ENCODE measurements at regions not wholly inside any gene's neighbourhood (a gene's known extent, or its start where the extent isn't known, plus 50 kb on each side); places are given as distances from the start of the nearest gene placed in this dataset.
A peak's percentile ranks its signal among the peaks of the same experiment; 100 is the strongest.
"Not testable (repeated sequence)": the region's sequence is repeated elsewhere in the genome, so short reads cannot be mapped to it uniquely, and the experiment has no call there.

DNA sequence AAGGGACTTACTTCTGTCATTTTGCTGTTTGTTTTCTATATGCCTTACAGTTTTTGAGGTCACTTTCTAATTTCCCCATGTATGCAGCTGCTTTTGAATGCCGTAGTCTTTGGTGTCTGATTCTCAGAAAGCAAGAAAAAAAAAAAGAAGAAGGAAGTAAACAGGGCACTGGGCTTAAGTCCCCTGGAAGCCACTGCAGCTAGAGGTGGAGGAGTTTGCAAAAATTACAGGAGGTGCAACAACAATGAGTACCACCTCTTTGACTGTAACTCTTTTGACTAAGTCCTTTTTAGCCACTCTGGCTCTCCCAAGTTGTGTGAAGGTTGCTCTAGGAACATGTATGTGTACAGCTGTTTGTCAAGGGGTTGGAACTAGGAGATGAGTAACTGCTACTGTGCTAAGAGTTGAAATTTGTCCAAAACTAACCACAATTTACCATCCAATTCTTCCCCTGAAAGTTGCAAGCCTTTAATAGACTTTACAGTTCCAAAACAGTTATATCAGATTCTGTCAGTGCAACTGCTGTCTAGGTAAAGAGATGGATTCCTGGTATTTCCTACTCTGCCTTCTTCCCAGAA is 588.0 kb upstream of the LRRN3 start:
- DNase-seq (ENCODE audit: low read depth) = peak; percentile 21
- TF ChIP-seq, protein P1, sequence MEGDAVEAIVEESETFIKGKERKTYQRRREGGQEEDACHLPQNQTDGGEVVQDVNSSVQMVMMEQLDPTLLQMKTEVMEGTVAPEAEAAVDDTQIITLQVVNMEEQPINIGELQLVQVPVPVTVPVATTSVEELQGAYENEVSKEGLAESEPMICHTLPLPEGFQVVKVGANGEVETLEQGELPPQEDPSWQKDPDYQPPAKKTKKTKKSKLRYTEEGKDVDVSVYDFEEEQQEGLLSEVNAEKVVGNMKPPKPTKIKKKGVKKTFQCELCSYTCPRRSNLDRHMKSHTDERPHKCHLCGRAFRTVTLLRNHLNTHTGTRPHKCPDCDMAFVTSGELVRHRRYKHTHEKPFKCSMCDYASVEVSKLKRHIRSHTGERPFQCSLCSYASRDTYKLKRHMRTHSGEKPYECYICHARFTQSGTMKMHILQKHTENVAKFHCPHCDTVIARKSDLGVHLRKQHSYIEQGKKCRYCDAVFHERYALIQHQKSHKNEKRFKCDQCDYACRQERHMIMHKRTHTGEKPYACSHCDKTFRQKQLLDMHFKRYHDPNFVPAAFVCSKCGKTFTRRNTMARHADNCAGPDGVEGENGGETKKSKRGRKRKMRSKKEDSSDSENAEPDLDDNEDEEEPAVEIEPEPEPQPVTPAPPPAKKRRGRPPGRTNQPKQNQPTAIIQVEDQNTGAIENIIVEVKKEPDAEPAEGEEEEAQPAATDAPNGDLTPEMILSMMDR (IDR thresholded peaks at IDR 0.05; ENCODE audit: insufficient read depth, low read depth, low read length) = no peak
- H3K4me3 ChIP-seq (ENCODE audit: low read depth, low read length) = no peak overlapping the region

DNA sequence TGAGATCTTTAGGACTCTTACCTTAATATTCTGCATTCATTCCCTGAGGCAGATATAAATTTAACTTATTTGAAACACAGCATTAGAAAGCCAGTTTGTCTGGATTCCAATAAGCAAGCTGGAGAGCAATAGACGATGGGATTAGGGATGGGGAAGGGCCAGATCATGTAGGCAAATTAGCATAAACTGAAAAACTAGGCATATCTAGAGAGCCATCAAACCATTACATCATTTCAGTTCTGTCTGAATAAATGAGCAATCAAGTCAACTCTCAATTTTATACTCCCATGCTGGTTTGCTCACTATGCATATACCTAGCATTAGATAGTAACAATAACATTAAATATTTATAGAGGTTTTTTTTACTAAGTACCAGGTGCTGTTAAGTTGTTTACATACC is 583.6 kb upstream of the LRRN3 start:
- no peak for DNase-seq (ENCODE audit: low read depth)
- TF ChIP-seq, protein P1 (IDR thresholded peaks at IDR 0.05; ENCODE audit: insufficient read depth, low read depth, low read length) = no peak

DNA sequence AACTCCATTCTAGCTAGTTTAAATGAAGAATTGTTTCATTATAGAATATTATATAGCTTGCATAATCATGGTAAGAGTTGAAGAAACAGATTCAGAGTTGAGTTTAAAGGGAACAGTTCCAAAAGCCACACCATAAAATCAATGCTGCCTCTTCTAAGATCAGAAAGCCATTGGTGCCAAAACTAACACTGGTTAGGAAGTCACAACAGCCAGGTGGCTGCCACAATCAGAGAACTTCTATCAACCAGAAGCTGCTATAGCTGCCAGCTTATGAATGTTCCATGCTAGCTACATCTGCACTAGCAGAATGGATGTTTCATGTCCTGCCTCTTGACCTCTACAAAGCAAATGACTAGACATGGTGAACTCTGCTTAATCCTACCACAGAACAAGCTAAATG is 583.1 kb upstream of the LRRN3 start:
- no peak for DNase-seq (ENCODE audit: low read depth)
- TF ChIP-seq, protein P1 (IDR thresholded peaks at IDR 0.05; ENCODE audit: insufficient read depth, low read depth, low read length) = no peak
- no peak overlapping the region for H3K4me3 ChIP-seq (ENCODE audit: low read depth, low read length)

More for the DNA sequence above, 583.6 kb upstream of the LRRN3 start:
- no peak overlapping the region for H3K4me3 ChIP-seq (ENCODE audit: low read depth, low read length)

DNA sequence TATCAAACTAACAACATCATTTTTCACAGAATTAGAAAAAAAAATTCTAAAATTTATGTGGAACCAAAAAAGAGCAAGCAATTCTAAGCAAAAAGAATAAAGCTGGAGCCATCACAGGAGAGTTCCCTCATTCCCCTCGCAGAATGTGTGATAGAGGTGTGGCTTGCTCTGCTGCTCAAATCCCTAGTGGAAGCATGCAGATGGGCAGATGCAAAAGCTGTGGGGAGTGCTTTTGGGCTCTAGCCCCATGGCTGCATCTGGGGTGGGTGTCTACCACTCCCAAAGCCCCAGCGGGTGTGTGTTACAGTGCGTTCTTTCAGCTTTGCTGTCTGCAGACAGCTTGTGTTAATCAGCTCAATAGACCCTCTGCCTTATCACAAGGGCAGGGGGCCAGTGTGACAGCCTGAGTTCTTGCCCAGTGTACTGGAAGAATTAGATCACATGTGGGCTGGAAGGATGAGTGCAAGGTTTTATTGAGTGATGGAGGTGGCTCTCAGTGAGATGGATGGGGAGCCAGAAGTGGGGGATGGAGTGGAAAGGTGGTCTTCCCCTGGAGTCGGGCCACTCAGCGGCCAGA is 575.9 kb upstream of the LRRN3 start:
- not testable (repeated sequence) for H3K4me3 ChIP-seq (ENCODE audit: low read depth, low read length); DNase-seq (ENCODE audit: low read depth)

DNA sequence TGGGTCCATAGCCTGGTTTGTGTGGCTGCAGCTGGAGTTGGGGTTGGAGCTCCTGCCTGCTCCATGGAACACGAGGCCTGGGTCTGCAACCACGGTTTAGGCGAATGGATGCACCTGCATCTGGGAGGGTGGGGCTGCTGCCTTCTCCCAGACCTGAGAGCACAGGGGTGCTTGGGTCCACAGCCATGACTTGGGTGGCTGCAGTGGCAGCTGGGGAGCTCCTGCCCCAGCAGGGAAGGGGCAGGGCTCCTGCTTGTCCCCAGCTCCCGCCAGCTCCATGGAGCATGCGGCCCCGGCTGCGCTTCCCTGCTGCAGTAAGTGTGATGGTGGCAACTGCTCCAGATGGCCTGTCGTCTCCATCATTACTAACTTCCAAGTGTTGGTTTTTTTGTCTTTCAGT is 571.1 kb upstream of the LRRN3 start:
- TF ChIP-seq, protein P1 (IDR thresholded peaks at IDR 0.05; ENCODE audit: insufficient read depth, low read depth, low read length) = no peak
- H3K4me3 ChIP-seq (ENCODE audit: low read depth, low read length) = no peak overlapping the region
- DNase-seq (ENCODE audit: low read depth) = no peak

DNA sequence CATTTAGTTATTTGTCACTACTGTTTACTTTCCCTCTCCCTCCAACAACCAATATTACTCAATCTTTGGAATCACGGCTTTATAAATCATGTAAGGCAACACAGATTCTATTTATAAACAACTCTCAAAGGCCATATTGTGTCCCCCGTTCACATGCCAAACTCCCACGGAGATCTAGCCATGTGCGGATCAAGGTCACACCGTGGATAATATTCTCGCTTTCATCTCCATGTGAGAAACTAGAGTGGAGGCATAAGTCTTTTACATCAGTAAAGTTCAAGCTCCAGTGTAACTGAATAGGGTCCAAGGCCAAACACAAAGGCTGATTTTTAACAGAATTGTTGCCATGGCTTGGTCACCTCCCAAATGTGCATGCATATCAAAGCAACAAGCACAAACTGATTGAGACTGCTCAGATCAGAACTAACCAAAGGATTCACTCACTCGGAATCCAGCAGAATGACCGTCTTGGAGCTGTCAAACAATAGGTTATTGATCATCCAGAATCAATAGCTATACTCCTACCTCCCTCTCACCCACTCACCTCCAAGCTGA is 569.5 kb upstream of the LRRN3 start:
- TF ChIP-seq, protein P1 (IDR thresholded peaks at IDR 0.05; ENCODE audit: insufficient read depth, low read depth, low read length) = no peak
- no peak for DNase-seq (ENCODE audit: low read depth)
- H3K4me3 ChIP-seq (ENCODE audit: low read depth, low read length) = no peak overlapping the region

DNA sequence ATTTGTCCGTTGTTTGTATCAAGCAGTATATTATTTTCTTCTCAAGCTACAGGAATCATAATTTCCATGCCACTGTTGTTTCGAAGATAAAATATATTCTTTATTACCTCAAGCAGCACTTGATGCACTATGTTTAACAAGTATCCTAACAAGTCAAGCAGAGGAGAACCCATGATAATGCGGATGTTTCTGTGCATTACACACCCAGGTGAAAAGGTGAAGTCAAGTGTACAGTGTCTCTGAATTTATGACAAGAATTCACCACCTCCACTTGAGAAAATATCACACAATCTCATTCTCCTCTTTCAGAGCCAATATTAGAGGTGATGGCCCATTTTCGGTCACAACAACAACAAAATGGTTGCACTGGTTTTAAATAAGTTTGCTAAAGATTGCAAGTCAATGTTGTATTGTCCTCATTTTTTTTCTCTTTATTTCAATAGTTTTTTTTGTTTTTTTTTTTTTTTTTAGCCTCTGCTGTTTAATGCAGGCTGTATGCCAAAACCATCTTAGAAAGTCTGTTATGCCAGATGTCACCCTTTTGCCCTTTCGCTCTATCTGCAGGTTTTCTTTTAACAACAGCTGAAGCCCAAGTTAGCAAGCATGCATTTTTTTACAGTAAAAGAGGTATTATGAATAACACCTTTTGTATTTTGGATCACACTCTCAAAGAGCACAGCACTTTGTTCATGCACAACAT is 568.7 kb upstream of the LRRN3 start:
- no peak overlapping the region for H3K4me3 ChIP-seq (ENCODE audit: low read depth, low read length)
- TF ChIP-seq, protein P1 (IDR thresholded peaks at IDR 0.05; ENCODE audit: insufficient read depth, low read depth, low read length) = no peak
- DNase-seq (ENCODE audit: low read depth) = no peak
